ENCODE measurements at regions not wholly inside any gene's neighbourhood (a gene's known extent, or its start where the extent isn't known, plus 50 kb on each side); places are given as distances from the start of the nearest gene placed in this dataset.
"Not testable (repeated sequence)": the region's sequence is repeated elsewhere in the genome, so short reads cannot be mapped to it uniquely, and the experiment has no call there.

DNA sequence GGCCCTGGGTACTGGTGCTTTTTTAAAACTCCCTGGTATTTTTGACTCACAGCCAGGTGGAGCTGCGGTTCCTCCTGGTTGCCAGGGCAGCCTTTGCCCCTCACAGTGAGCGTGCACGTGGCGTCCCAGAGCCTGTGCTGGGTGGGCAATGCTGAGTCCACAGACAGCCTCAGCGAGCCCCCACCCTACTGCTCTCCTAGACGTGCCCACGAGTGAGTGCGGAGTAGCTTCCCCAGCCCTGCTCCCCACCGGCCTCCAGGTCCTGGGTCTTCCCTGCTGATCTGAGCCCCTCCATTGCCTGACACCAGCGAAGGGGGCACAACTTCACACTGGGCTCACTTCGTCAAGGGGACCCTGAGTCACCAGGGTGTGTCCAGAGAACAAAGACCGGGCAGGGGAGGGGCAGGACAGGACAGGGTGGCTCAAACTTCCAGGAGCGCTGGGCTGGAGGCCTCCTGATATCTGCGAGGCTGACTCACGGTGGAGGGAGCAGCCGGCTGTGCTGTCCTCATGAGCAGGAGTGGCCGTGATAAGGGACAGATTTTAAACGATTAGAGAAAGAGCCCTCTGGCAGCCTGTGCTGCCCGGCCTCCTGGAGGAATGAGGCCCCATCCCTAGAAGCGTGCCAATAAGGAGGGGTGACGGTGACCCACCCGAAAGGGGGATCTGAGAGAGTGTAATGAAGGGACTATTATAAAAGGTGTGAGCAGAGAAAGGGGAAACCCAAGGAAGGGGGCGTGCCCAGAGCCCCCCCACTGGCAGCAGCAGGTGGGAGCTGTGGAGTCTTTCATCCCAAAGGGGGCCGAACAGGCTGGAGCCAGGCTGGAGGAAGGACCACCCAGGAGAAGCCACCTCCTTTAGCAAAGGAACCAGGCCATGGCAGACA, 129.3 kb upstream of the FGF3 start:
- intact Hi-C loops (cut with micrococcal nuclease) = no loop called here
- H3K36me3 Mint-ChIP-seq (ENCODE audit: low read depth) = no peaks in the 10 kb centered on the region

DNA sequence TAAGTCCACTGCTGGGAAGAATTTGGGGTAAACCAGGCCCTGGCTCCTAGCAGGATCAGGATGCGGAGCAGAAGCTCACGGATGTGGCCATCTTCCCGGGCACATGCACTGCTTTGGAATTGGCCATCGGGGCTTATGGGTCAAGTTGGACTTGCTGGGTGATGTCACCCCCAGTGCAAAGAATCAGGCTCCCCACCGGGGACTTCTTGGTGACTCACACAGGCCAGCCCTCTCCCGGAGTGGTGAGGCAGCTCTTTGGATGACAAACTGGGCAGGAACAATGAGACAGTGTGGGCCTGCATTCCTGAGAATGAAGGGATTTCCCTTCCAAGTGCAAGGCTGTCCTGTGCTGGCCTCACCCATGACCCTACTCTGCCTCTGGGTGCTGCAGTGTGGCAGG, 128.8 kb upstream of the ANO1 start:
- H3K36me3 Mint-ChIP-seq (ENCODE audit: low read depth) = no peaks in the 10 kb centered on the region
- no peak overlapping the region for H3K27ac Mint-ChIP-seq
- no peak overlapping the region for H3K4me3 Mint-ChIP-seq
- no peaks in the 10 kb centered on the region for H3K9me3 Mint-ChIP-seq
- intact Hi-C loops (cut with micrococcal nuclease) = no loop called here
- H3K27me3 Mint-ChIP-seq = peaks cover 3% of the 10 kb centered on the region
- H3K4me1 Mint-ChIP-seq (ENCODE audit: low read depth) = peaks cover 6% of the 10 kb centered on the region

More for the DNA sequence above, 129.3 kb upstream of the FGF3 start:
- Mint-ChIP-seq H3K4me1 (ENCODE audit: low read depth) (peaks cover 6% of the 10 kb centered on the region), H3K27ac (no peak overlapping the region), H3K27me3 (peaks cover 3% of the 10 kb centered on the region), H3K9me3 (no peaks in the 10 kb centered on the region), H3K4me3 (no peak overlapping the region)

DNA sequence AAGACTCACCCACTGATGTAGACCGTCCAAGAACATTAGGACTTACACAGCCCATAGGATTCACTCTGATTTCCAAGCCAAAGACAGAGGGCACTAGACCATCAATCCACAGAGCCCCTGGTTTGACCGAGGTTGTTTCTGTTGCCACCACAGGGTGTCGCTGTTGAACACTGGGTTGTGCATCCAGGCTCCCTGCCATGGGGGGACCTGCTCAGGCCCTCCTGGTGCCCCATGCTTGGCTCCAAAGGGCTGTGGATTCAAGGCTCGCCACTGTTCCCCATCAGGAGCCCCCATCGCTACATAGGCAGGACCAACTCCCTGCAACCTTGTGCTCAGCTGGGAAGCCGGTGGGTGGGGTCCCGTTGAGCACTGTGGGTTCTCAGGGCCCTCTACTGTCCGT, 128.0 kb upstream of the ANO1 start:
- H3K9me3 Mint-ChIP-seq = no peaks in the 10 kb centered on the region
- intact Hi-C loops (cut with micrococcal nuclease) = no loop called here
- H3K4me1 Mint-ChIP-seq (ENCODE audit: low read depth) = peaks cover 6% of the 10 kb centered on the region
- no peak overlapping the region for H3K4me3 Mint-ChIP-seq
- H3K27me3 Mint-ChIP-seq = peaks cover 3% of the 10 kb centered on the region
- H3K27ac Mint-ChIP-seq = no peak overlapping the region
- H3K36me3 Mint-ChIP-seq (ENCODE audit: low read depth) = no peaks in the 10 kb centered on the region

DNA sequence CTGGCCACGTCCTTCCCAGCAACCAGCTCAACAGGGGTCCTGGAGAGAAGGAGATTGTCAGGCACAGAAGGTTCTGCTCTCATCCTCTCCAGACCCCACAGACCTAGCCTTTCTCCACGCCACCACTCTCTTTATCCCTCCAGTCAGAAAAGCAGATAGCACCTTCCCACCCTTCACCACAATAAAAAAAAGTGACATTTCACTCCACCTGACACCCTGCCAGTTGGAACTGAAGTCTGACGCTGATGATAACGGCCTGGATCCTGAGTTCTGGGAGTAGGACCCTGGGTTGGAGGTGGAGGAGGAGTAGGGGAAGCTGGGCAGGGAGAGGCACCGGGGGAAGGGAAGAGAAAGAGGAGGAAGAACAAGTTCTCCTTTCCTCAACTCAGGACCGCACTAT, 127.5 kb upstream of the ANO1 start:
- Mint-ChIP-seq H3K4me3 (no peak overlapping the region), H3K4me1 (ENCODE audit: low read depth) (peaks cover 6% of the 10 kb centered on the region), H3K9me3 (no peaks in the 10 kb centered on the region), H3K27me3 (peaks cover 3% of the 10 kb centered on the region), H3K36me3 (ENCODE audit: low read depth) (no peaks in the 10 kb centered on the region), H3K27ac (no peak overlapping the region)
- intact Hi-C loops (cut with micrococcal nuclease) = no loop called here

DNA sequence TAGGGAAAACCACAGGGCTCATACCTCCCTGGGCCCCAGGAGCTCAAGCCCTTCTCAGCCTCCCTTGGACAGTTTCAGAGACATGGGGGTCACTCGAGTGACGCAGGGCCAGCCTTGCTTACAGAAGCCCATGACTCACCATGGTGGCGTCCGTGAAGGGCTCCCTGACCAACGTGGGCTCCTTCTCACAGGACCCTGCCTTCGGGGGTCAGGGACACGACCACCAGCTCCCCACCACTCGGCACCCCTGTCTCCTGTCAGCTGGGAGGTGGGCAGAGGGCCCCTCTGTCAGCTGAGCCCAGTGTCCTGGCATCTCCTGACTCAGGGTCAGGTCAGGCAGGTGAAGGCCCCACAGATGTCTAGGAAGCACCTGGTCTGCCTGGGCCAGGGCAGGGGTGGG, 126.3 kb upstream of the ANO1 start:
- intact Hi-C loops (cut with micrococcal nuclease) = no loop called here
- H3K9me3 Mint-ChIP-seq = no peaks in the 10 kb centered on the region
- no peak overlapping the region for H3K27ac Mint-ChIP-seq
- H3K4me3 Mint-ChIP-seq = no peak overlapping the region
- peaks cover 6% of the 10 kb centered on the region for H3K4me1 Mint-ChIP-seq (ENCODE audit: low read depth)
- H3K36me3 Mint-ChIP-seq (ENCODE audit: low read depth) = no peaks in the 10 kb centered on the region
- peaks cover 7% of the 10 kb centered on the region for H3K27me3 Mint-ChIP-seq

DNA sequence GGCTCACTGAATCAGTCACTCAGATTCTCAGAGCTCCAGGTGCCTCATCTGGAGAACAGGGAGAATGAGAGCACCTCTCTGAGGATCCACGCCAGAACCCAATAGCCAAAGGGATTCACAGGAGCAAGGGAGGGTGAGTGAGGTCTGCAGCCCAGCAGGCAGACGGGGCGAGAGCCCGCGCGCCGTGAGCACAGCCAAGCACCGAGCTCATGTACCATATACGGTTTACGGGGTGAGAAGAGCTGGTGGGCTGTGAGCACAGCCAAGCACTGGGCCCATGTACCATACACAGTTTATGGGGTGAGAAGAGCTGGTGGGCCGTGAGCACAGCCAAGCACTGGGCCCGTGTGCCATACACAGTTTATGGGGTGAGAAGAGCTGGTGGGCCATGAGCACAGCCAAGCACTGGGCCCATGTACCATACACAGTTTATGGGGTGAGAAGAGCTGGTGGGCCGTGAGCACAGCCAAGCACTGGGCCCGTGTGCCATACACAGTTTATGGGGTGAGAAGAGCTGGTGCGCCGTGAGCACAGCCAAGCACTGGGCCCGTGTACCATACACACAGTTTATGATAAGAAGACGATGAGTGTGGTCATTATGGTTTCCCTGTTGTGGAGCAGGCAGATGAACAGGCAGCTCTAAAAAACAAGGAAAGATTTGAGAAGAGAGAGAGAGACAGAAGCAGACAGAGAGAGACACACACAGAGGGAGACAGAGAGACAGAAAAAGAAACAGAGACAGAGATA, 125.7 kb upstream of the ANO1 start:
- H3K27me3 Mint-ChIP-seq; H3K4me1 Mint-ChIP-seq (ENCODE audit: low read depth); intact Hi-C loops (cut with micrococcal nuclease); H3K9me3 Mint-ChIP-seq; H3K4me3 Mint-ChIP-seq; H3K36me3 Mint-ChIP-seq (ENCODE audit: low read depth); H3K27ac Mint-ChIP-seq: not testable (repeated sequence)

DNA sequence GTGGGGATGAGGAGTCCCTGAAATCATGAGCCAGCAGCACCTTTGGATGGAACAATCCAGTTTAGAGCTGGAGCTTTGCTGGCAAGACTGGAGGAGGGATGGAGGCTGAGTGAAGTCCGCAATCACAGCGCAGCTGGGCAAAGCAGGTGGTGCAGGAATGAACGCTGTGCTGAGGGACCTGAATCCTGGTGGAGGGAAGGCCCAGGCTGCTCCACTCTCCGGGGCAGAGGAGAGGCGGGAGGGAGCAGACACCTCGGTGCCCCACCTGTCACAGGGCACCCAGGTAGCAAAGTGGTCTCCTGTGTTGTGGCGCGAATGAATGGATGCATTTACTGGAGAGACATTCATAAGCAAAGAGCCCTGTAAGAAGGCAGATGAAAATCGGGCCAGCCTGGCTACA, 124.8 kb upstream of the ANO1 start:
- intact Hi-C loops (cut with micrococcal nuclease) = no loop called here
- Mint-ChIP-seq H3K36me3 (ENCODE audit: low read depth) (no peaks in the 10 kb centered on the region), H3K4me1 (ENCODE audit: low read depth) (peaks cover 6% of the 10 kb centered on the region), H3K27ac (no peak overlapping the region), H3K27me3 (peaks cover 7% of the 10 kb centered on the region), H3K4me3 (no peak overlapping the region), H3K9me3 (no peaks in the 10 kb centered on the region)

DNA sequence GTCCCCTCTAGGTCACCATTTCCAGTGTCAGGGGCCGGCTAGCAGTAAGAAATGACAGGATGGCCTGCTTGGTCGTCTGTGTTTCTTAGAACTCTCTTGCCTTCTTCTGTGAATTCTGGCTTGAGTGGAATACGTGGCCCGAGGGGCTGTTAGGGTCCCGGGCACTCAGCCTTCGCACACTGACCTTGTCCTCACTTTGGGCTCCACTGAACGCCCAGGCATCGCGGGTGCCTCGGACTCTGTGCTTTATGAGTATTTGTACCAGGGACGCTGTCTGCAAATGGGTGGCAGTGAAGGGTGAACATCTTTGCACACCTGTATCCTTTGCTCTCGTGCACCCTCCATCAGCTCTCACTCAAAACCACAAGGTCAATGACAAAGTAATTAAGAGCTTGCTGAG, 123.4 kb upstream of the ANO1 start:
- Mint-ChIP-seq H3K4me1 (ENCODE audit: low read depth) (peaks cover 6% of the 10 kb centered on the region), H3K27ac (no peak overlapping the region), H3K4me3 (no peak overlapping the region), H3K27me3 (peaks cover 7% of the 10 kb centered on the region), H3K36me3 (ENCODE audit: low read depth) (no peaks in the 10 kb centered on the region), H3K9me3 (no peaks in the 10 kb centered on the region)
- intact Hi-C loops (cut with micrococcal nuclease) = no loop called here

DNA sequence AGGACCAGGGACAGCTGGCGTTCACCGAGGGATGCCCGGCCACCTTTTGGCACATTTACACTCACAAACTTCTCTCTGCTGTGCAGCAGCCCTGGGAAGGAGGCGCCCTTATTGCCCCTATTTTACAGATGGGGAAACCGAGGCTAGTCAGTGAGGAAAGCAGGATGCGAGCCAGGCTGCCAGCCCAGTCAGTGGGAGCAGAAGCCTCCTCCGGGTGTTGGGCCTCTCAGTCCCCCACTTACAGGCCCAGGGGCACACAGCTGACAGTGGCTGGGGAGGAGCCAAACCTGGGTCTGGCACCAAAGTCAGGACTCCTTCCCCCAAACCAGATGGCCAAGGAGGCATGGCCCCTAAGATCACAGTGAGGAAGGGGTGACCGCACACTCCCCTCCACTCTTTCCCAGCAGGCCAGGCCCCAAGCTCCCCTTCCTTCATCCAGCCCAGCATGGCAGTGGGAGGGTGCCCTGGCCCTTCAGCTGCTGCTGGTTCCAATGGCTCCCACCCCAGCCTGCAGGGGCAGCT, 121.4 kb upstream of the ANO1 start:
- Mint-ChIP-seq H3K4me3 (no peak overlapping the region), H3K36me3 (ENCODE audit: low read depth) (no peaks in the 10 kb centered on the region), H3K9me3 (no peaks in the 10 kb centered on the region), H3K27ac (no peak overlapping the region), H3K27me3 (peaks cover 9% of the 10 kb centered on the region), H3K4me1 (ENCODE audit: low read depth) (no peaks in the 10 kb centered on the region)
- intact Hi-C loops (cut with micrococcal nuclease) = no loop called here

DNA sequence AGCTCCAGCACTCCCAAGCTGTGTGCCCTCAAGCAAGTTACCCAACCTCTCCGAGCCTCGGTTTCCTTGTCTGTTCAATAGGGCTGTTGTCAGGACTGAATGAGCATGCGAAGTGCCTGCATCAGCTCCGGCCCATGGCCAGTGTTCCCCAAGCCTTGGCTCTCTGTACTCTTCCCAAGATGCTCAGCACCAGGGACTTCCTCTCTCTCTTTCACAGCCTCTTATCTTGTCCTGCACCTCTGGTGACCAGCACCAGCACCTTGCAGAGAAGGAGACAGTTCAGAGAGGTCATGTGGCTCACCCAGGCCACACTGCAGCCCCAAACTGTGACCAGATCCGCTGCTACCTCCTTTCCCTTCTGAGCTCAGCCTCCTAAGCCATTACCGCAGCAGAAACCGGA, 120.3 kb upstream of the ANO1 start:
- intact Hi-C loops (cut with micrococcal nuclease) = no loop called here
- Mint-ChIP-seq H3K4me1 (ENCODE audit: low read depth) (peaks cover under 1% of the 10 kb centered on the region), H3K9me3 (peaks cover 2% of the 10 kb centered on the region), H3K4me3 (no peak overlapping the region), H3K36me3 (ENCODE audit: low read depth) (no peaks in the 10 kb centered on the region), H3K27me3 (peaks cover 7% of the 10 kb centered on the region), H3K27ac (no peak overlapping the region)

DNA sequence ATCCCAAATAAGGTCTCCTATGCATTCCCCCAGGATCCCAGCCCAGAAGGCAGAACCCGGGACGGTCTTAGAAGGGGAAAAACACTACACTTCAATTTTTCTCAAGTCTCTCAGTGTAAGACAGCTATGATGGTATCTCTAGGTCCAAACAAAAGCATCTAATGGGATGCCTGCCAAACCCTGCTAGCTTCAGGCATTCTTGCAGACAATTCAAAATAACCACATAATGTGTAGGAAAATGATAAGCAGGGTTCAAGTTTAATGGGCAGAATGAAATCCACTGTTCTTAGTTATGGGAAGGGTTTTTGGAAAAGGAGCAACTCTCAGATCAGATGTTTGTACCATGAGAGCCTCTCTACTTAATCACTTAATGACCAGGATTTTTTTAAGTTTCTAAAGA, 119.8 kb upstream of the ANO1 start:
- Mint-ChIP-seq H3K27me3 (peaks cover 6% of the 10 kb centered on the region), H3K27ac (no peak overlapping the region), H3K36me3 (ENCODE audit: low read depth) (no peaks in the 10 kb centered on the region), H3K4me3 (no peak overlapping the region), H3K9me3 (peaks cover 7% of the 10 kb centered on the region), H3K4me1 (ENCODE audit: low read depth) (peaks cover 5% of the 10 kb centered on the region)
- intact Hi-C loops (cut with micrococcal nuclease) = no loop called here

DNA sequence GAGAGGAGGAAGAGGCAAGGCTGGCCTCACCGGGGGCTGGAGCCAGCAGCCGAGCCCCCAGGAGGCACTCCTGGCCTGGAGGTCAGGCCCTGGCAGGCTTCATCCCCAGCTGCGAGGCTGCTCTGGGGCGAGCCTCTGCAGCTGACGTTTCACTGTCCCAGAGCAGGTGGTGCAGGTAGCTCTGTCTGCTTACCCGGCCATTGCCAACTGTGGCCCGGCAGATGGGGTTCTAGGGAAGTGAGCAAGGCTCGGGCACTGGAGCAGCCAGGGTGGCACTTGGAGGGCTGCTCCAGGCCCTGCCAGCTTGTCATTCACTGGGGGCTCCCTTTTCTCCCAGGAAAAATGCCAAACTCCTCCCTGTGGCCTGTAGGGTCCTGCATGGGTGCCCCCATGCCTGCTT, 118.7 kb upstream of the ANO1 start:
- Mint-ChIP-seq H3K9me3 (peaks cover 8% of the 10 kb centered on the region), H3K27me3 (peaks cover 6% of the 10 kb centered on the region), H3K4me1 (ENCODE audit: low read depth) (peaks cover 5% of the 10 kb centered on the region), H3K4me3 (no peak overlapping the region), H3K36me3 (ENCODE audit: low read depth) (no peaks in the 10 kb centered on the region), H3K27ac (no peak overlapping the region)
- intact Hi-C loops (cut with micrococcal nuclease) = no loop called here

DNA sequence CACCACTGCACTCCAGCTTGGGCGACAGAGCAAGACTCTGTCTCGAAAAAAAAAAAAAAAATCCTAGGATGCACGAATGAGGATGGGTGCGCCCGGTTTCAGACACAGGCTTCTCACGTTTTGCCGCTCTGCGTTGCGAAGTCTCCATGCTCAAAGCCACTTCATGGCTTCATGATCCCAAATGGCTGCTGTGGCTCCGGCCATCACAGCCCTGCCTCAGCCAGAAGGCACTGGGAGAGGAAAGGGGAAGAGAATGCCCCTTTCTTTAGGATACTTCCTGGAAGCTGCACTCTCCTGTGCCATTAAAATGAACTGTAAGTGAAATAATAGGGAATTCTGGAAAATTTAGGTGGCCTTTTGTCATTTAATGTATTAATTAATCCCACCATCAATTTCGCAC, 116.4 kb upstream of the ANO1 start:
- Mint-ChIP-seq H3K27me3 (peaks cover 2% of the 10 kb centered on the region), H3K27ac (no peak overlapping the region), H3K4me1 (ENCODE audit: low read depth) (peaks cover 5% of the 10 kb centered on the region), H3K4me3 (no peak overlapping the region), H3K36me3 (ENCODE audit: low read depth) (no peaks in the 10 kb centered on the region), H3K9me3 (peaks cover 8% of the 10 kb centered on the region)
- intact Hi-C loops (cut with micrococcal nuclease) = no loop called here

DNA sequence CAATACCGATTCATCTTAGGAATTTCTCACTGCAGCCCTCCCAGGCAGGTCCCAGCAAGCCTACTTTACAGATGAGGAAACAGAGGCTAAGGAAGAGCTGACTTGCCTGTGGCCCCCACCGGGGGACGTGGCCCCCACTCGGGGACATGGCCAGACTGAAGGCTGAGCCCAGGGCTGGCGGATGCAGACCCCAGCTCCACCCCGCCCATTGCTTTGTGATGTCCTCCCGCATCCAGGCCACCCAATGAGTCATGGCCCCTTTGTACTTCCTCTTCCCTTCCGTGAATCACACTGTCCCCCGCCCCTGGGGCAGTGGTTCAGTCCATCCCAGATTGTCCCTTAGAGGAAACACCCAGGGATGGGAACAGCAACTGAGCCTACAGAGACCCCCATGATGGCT, 116.0 kb upstream of the ANO1 start:
- Mint-ChIP-seq H3K27me3 (peaks cover 2% of the 10 kb centered on the region), H3K4me3 (no peak overlapping the region), H3K27ac (no peak overlapping the region), H3K4me1 (ENCODE audit: low read depth) (peaks cover 5% of the 10 kb centered on the region), H3K36me3 (ENCODE audit: low read depth) (no peaks in the 10 kb centered on the region), H3K9me3 (peaks cover 8% of the 10 kb centered on the region)
- intact Hi-C loops (cut with micrococcal nuclease) = no loop called here

Data from dendritic cell treated with granulocyte-macrophage colony-stimulating factor and Interleukin-4, amounts not matched to agents 40 ng/mL and 50 ng/mL, for 4 days (primary cell).